Caco-2 (cell line): ENCODE measurements at regions not wholly inside any gene's neighbourhood (a gene's known extent, or its start where the extent isn't known, plus 50 kb on each side); places are given as distances from the start of the nearest gene placed in this dataset.
"Not testable (repeated sequence)": the region's sequence is repeated elsewhere in the genome, so short reads cannot be mapped to it uniquely, and the experiment has no call there.

Experiments used
- BruUV-seq: library from RNA; stranded (reverse); fragments of 400-500 nt; replicated peaks from 2 replicates; lab custom pipeline; 2021; lab: Mats Ljungman, UMichigan
- CTCF ChIA-PET: fragments of 300-600 bp; sonication (Branson Sonifier 250); formaldehyde crosslinking; loops from one replicate; lab custom pipeline; 2022; ENCODE audit warnings: antibody characterized with exemption; lab: Charles Lee
- POLR2A ChIA-PET: fragments of 300-600 bp; sonication (Branson Sonifier 250); formaldehyde crosslinking; loops from one replicate; lab custom pipeline; 2022; ENCODE audit warnings: antibody characterized with exemption; lab: Charles Lee
- DNase-seq, 2 experiments: peaks; one replicate each; pipeline versions ENCODE4 v3.0.0 to v3.0.0-alpha.2; 2020 to 2022
- H3K27me3 ChIP-seq: replicated peaks from 2 replicates; pipeline ENCODE4 v1.6.0; 2011; ENCODE audit warnings: low read length; ENCODE audit not compliant: control insufficient read depth, insufficient read depth
- H3K36me3 ChIP-seq: 2 replicates; pipeline ENCODE4 v1.5.1; 2011; ENCODE audit warnings: low read length; ENCODE audit not compliant: control insufficient read depth, insufficient read depth
- H3K4me1 ChIP-seq: fragments of 250-450 bp; sonication (Bioruptor Pico); 2 replicates; pipeline ENCODE4 v1.5.1; 2020; ENCODE audit warnings: mild to moderate bottlenecking
- H3K4me3 ChIP-seq: 2 replicates; pipeline ENCODE4 v1.5.1; 2011; ENCODE audit warnings: low read depth, mild to moderate bottlenecking, control low read depth, low read length
- H3K9me3 ChIP-seq: fragments of 250-450 bp; sonication (Bioruptor Pico); 2 replicates; pipeline ENCODE4 v1.5.1; 2020; ENCODE audit warnings: mild to moderate bottlenecking, moderate library complexity
- H3K27ac Mint-ChIP-seq: one replicate; pipeline ENCODE4 v1.8.0; 2022; ENCODE audit warnings: mixed read lengths; ENCODE audit not compliant: unreplicated experiment
- H3K27me3 Mint-ChIP-seq: one replicate; pipeline ENCODE4 v1.8.0; 2022; ENCODE audit warnings: mixed read lengths; ENCODE audit not compliant: insufficient read depth, unreplicated experiment
- H3K36me3 Mint-ChIP-seq: one replicate; pipeline ENCODE4 v1.8.0; 2022; ENCODE audit warnings: mild to moderate bottlenecking, mixed read lengths; ENCODE audit not compliant: insufficient read depth, unreplicated experiment
- H3K4me1 Mint-ChIP-seq: one replicate; pipeline ENCODE4 v1.8.0; 2022; ENCODE audit warnings: low read depth, mixed read lengths; ENCODE audit not compliant: unreplicated experiment
- H3K4me3 Mint-ChIP-seq: one replicate; pipeline ENCODE4 v1.8.0; 2022; ENCODE audit warnings: mild to moderate bottlenecking, moderate library complexity, mixed read lengths; ENCODE audit not compliant: unreplicated experiment
- H3K9me3 Mint-ChIP-seq: one replicate; pipeline ENCODE4 v1.8.0; 2022; ENCODE audit warnings: mixed read lengths; ENCODE audit not compliant: unreplicated experiment
- CTCF ChIP-seq, 2 experiments: fragments of 200-600 bp in 1 of 2; IDR thresholded peaks; 1 replicate in 1 of 2; 2 replicates in 1 of 2; pipeline versions ENCODE4 v1.5.1 to v1.8.0; 2011 to 2022; ENCODE audit warnings: antibody characterized with exemption in 1 of 2, control low read depth in 1 of 2, inconsistent platforms in 1 of 2, low read depth in 1 of 2, low read length in 1 of 2, mild to moderate bottlenecking in 1 of 2, moderate library complexity in 1 of 2; ENCODE audit not compliant: insufficient read depth in 1 of 2, severe bottlenecking in 1 of 2, unreplicated experiment in 1 of 2
- intact Hi-C: fragments of 100-400 bp; cut with micrococcal nuclease; formaldehyde crosslinking; loops from one replicate; pipeline ENCODE4 v1.10.0; 2022; ENCODE audit not compliant: unreplicated experiment

DNA sequence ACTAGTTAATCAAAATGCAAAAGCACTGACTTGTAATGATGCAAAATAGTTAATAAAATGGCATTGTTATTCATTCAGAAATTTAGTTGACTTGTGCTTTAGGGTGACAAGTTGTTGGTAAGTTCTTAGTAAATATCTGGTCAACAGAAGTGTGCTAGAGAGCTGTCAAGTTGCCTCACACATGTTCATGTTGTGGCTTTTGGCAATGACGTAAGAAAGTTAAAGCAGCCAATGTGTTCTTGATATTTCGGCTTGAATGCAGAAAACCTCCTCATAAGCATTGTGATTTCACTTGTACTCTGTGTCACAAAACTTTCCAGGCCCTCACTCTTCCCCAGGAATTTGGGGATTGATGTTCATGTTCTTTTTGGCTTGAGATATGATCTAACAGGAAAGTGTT, 626.7 kb downstream of the PRR16 start:
- no peaks in the 10 kb centered on the region for H3K36me3 ChIP-seq
- H3K4me1 ChIP-seq: no peaks in the 10 kb centered on the region
- no peak overlapping the region for H3K4me3 Mint-ChIP-seq
- no peak for TF ChIP-seq CTCF (IDR thresholded peaks at IDR 0.05; ENCODE audit: insufficient read depth in 1 of 2, low read depth in 1 of 2, low read length in 1 of 2, severe bottlenecking in 1 of 2, unreplicated experiment in 1 of 2)
- H3K9me3 ChIP-seq: no peaks in the 10 kb centered on the region
- H3K27me3 ChIP-seq: no peaks in the 10 kb centered on the region
- no peak for DNase-seq
- H3K36me3 Mint-ChIP-seq: no peaks in the 10 kb centered on the region
- H3K4me3 ChIP-seq: no peak overlapping the region
- no peak overlapping the region for H3K27ac Mint-ChIP-seq
- ChIA-PET CTCF (no interaction called here), POLR2A (no interaction called here)
- intact Hi-C loops: no loop called here
- H3K4me1 Mint-ChIP-seq: no peaks in the 10 kb centered on the region
- H3K9me3 Mint-ChIP-seq: peaks cover 18% of the 10 kb centered on the region
- peaks cover 3% of the 10 kb centered on the region for H3K27me3 Mint-ChIP-seq
- BruUV-seq: no TSS peak

- H3K36me3 Mint-ChIP-seq: no peaks in the 10 kb centered on the region
- no peak for DNase-seq
- TF ChIP-seq CTCF (IDR thresholded peaks at IDR 0.05; ENCODE audit: insufficient read depth in 1 of 2, low read depth in 1 of 2, low read length in 1 of 2, severe bottlenecking in 1 of 2, unreplicated experiment in 1 of 2): no peak
Observed at GRCh38 chr5:121100931-121101330, 636.8 kb downstream of the PRR16 start.

DNA sequence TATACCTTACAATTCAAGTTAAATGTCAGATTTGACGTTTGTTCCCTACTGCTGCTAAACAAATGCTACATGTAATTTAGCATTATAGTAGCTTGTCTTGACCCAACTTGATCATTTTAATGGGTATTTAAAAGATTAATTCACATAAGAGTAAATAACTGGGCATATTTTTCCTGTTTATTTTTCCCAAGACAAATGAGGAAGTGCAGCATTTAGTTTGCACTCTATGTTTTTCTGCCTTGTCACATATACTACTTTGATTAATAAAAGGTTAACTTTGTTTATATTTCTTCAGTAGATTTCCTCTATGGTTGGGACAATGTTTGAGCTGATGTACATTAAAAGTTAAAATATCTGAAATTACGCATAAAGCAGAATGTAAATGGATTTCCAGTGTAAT, 641.8 kb downstream of the PRR16 start:
- no peaks in the 10 kb centered on the region for H3K27me3 ChIP-seq
- DNase-seq: no peak
- no peak for TF ChIP-seq CTCF (IDR thresholded peaks at IDR 0.05; ENCODE audit: insufficient read depth in 1 of 2, low read depth in 1 of 2, low read length in 1 of 2, severe bottlenecking in 1 of 2, unreplicated experiment in 1 of 2)
- Mint-ChIP-seq H3K27ac (no peak overlapping the region), H3K4me1 (no peaks in the 10 kb centered on the region), H3K36me3 (no peaks in the 10 kb centered on the region), H3K27me3 (no peaks in the 10 kb centered on the region), H3K9me3 (no peaks in the 10 kb centered on the region), H3K4me3 (no peak overlapping the region)
- H3K9me3 ChIP-seq: no peaks in the 10 kb centered on the region
- H3K36me3 ChIP-seq: no peaks in the 10 kb centered on the region
- ChIA-PET POLR2A (no interaction called here), CTCF (no interaction called here)
- no TSS peak for BruUV-seq
- intact Hi-C loops: no loop called here
- no peaks in the 10 kb centered on the region for H3K4me1 ChIP-seq
- H3K4me3 ChIP-seq: no peak overlapping the region

More at GRCh38 chr5:121100931-121101330, 636.8 kb downstream of the PRR16 start:
- Mint-ChIP-seq H3K4me3 (no peak overlapping the region), H3K4me1 (no peaks in the 10 kb centered on the region), H3K27me3 (no peaks in the 10 kb centered on the region), H3K9me3 (no peaks in the 10 kb centered on the region), H3K27ac (no peak overlapping the region)
- intact Hi-C loops: no loop called here
- H3K27me3 ChIP-seq: no peaks in the 10 kb centered on the region
- H3K36me3 ChIP-seq: no peaks in the 10 kb centered on the region
- no TSS peak for BruUV-seq
- H3K4me1 ChIP-seq: no peaks in the 10 kb centered on the region
- no peaks in the 10 kb centered on the region for H3K9me3 ChIP-seq
- H3K4me3 ChIP-seq: no peak overlapping the region
- POLR2A ChIA-PET: no interaction called here
- CTCF ChIA-PET: no interaction called here

DNA sequence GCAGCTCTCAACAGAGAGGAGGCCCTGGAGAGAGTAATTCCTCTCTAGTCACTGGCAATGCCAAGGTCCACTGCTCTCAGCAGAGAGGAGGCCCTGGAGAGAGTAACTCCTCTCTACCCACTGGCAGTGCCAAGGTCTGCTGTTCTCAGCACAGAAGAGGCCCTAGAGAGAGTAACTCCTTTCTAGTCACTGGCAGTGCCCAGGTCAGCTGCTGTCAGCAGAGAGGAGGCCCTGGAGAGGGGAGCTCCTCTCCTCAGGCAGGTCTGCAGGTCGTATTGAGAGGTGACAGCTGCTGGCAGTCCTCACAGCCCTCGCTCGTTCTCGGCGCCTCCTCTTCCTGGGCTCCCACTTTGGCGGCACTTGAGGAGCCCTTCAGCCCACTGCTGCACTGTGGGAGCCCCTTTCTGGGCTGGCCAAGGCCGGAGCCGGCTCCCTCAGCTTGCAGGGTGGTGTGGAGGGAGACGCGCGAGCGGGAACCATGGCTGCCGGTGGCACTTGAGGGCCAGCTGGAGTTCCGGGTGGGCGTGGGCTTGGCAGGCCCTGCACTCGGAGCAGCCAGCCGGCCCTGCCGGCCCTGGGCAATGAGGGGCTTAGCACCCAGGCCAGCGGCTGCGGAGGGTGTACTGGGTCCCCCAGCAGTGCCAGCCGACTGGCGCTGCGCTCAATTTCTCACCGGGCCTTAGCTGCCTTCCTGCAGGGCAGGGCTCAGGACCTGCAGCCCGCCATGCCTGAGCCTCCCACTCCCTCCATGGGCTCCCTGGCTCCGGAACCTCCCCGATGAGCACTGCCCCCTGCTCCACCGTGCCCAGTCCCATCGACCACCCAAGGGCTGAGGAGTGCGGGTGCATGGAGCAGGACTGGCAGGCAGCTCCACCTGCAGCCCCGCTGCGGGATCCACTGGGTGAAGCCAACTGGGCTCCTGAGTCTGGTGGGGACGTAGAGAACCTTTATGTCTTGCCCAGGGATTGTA, 642.9 kb downstream of the PRR16 start:
- POLR2A ChIA-PET, BruUV-seq, DNase-seq: not testable (repeated sequence)

More for the DNA sequence above, 642.9 kb downstream of the PRR16 start:
- H3K9me3 ChIP-seq, H3K27ac Mint-ChIP-seq, H3K9me3 Mint-ChIP-seq, H3K4me3 Mint-ChIP-seq, intact Hi-C loops, H3K4me1 Mint-ChIP-seq, H3K4me3 ChIP-seq, H3K27me3 Mint-ChIP-seq, CTCF ChIA-PET, H3K4me1 ChIP-seq, H3K36me3 Mint-ChIP-seq, H3K27me3 ChIP-seq, H3K36me3 ChIP-seq: not testable (repeated sequence)
